Epithelial cell of proximal tubule (primary cell): ENCODE measurements at regions not wholly inside any gene's neighbourhood (a gene's known extent, or its start where the extent isn't known, plus 50 kb on each side); places are given as distances from the start of the nearest gene placed in this dataset.

Experiments
- DNase-seq: peaks from one replicate; pipeline ENCODE4 v3.0.0-alpha.2; 2011; ENCODE audit warnings: low read depth
- H3K4me3 ChIP-seq: 2 replicates; pipeline ENCODE4 v1.5.1; 2011; ENCODE audit warnings: low read depth, mild to moderate bottlenecking, low read length
- CTCF ChIP-seq: conservative IDR thresholded peaks from 2 replicates; pipeline ENCODE4 v1.5.1; 2012; ENCODE audit warnings: low read depth, mild to moderate bottlenecking, low read length

- H3K4me3 ChIP-seq = no peak overlapping the region
- no peak for TF ChIP-seq CTCF
- no peak for DNase-seq
Measured at GRCh38 chr6:16078064-16078463, 50.8 kb upstream of the MYLIP start.

- no peak for TF ChIP-seq CTCF
- DNase-seq = no peak
- H3K4me3 ChIP-seq = no peak overlapping the region
Measured at GRCh38 chr6:16069671-16070070, 59.2 kb upstream of the MYLIP start.

- H3K4me3 ChIP-seq = no peak overlapping the region
- no peak for TF ChIP-seq CTCF
- no peak for DNase-seq
Measured at GRCh38 chr6:16069222-16069621, 59.7 kb upstream of the MYLIP start.

- no peak overlapping the region for H3K4me3 ChIP-seq
- TF ChIP-seq CTCF = no peak
- DNase-seq = no peak
Measured at GRCh38 chr6:16067568-16067967, 61.3 kb upstream of the MYLIP start.

- no peak overlapping the region for H3K4me3 ChIP-seq
Measured at GRCh38 chr6:16064671-16065072, 64.2 kb upstream of the MYLIP start.

GRCh38 chr6:16063580-16063979, 65.3 kb upstream of the MYLIP start:
- no peak for TF ChIP-seq CTCF
- no peak overlapping the region for H3K4me3 ChIP-seq
- no peak for DNase-seq

More at GRCh38 chr6:16064671-16065072, 64.2 kb upstream of the MYLIP start:
- no peak for DNase-seq
- TF ChIP-seq CTCF = no peak

- TF ChIP-seq CTCF = no peak
- DNase-seq = no peak
- no peak overlapping the region for H3K4me3 ChIP-seq
Measured at GRCh38 chr6:16061818-16062217, 67.1 kb upstream of the MYLIP start.
